ENCODE measurements at regions not wholly inside any gene's neighbourhood (a gene's known extent, or its start where the extent isn't known, plus 50 kb on each side); places are given as distances from the start of the nearest gene placed in this dataset.

- TF ChIP-seq CTCF (conservative IDR thresholded peaks at IDR 0.05 in 1 of 2, IDR thresholded peaks at IDR 0.05 in 1 of 2; ENCODE audit: extremely low read depth in 1 of 2, insufficient read depth in 1 of 2, low read depth in 1 of 2, low read length in 2 of 2) (no peak), EZH2 (IDR thresholded peaks at IDR 0.05; ENCODE audit: borderline replicate concordance, low read length) (no peak)
Observed at GRCh38 chr9:115456515-115456914, 338.6 kb upstream of the TNC start.

Data from mammary epithelial cell (primary cell).